SU-DHL-6 (cell line): ENCODE measurements at regions not wholly inside any gene's neighbourhood (a gene's known extent, or its start where the extent isn't known, plus 50 kb on each side); places are given as distances from the start of the nearest gene placed in this dataset.

ENCODE experiments used
- H2AFZ ChIP-seq: fragments of 200-600 bp; sonication (generic); 2 replicates; pipeline ENCODE4 v1.6.1; 2014; ENCODE audit warnings: low read depth, mild to moderate bottlenecking, moderate library complexity, mixed read lengths, antibody characterized with exemption, low read length; ENCODE audit not compliant: severe bottlenecking
- H3F3A ChIP-seq: fragments of 200-600 bp; shearing (Covaris generic); 2 replicates; pipeline ENCODE4 v1.6.0; 2016; ENCODE audit warnings: antibody characterized with exemption, mild to moderate bottlenecking; ENCODE audit not compliant: insufficient read depth
- H3K27ac ChIP-seq: fragments of 200-600 bp; sonication (generic); 2 replicates; pipeline ENCODE4 v1.5.1; 2016; ENCODE audit warnings: low read depth, mild to moderate bottlenecking, low read length, moderate library complexity, mixed read lengths
- H3K27me3 ChIP-seq: fragments of 200-600 bp; sonication (generic), shearing (Covaris generic); 2 replicates; pipeline ENCODE4 v1.6.0; 2014; ENCODE audit warnings: mild to moderate bottlenecking, low read length
- H3K36me3 ChIP-seq: fragments of 200-600 bp; sonication (generic); 2 replicates; pipeline ENCODE4 v1.6.1; 2014; ENCODE audit warnings: mild to moderate bottlenecking, low read length, mixed read lengths
- H3K4me2 ChIP-seq: fragments of 300-600, 200-600 bp; shearing (Covaris generic), sonication (generic); 2 replicates; pipeline ENCODE4 v1.6.0; 2014; ENCODE audit warnings: low read length, low read depth, mild to moderate bottlenecking; ENCODE audit not compliant: poor library complexity, severe bottlenecking
- H3K4me3 ChIP-seq: fragments of 200-600 bp; sonication (generic); 2 replicates; pipeline ENCODE4 v1.5.1; 2014; ENCODE audit warnings: antibody characterized with exemption, low read length, mild to moderate bottlenecking, mixed read lengths; ENCODE audit not compliant: insufficient read depth, poor library complexity, severe bottlenecking
- H3K79me2 ChIP-seq: fragments of 200-600 bp; sonication (generic); 2 replicates; pipeline ENCODE4 v1.6.1; 2014; ENCODE audit warnings: mild to moderate bottlenecking, low read length, moderate library complexity; ENCODE audit not compliant: insufficient read depth
- H3K9ac ChIP-seq: fragments of 200-600 bp; sonication (generic); 2 replicates; pipeline ENCODE4 v1.7.0; 2014; ENCODE audit warnings: mild to moderate bottlenecking, low read length
- H3K9me2 ChIP-seq: fragments of 200-600 bp; sonication (generic); replicated peaks from 2 replicates; pipeline ENCODE4 v1.6.1; 2014; ENCODE audit warnings: low read length; ENCODE audit not compliant: insufficient read depth
- H3K9me3 ChIP-seq: fragments of 200-600 bp; sonication (generic); 2 replicates; pipeline ENCODE4 v1.6.1; 2014; ENCODE audit warnings: low read length, mixed read lengths; ENCODE audit not compliant: insufficient read depth
- H4K20me1 ChIP-seq: fragments of 200-600 bp; sonication (generic); 2 replicates; pipeline ENCODE4 v1.6.1; 2014; ENCODE audit warnings: low read depth, mild to moderate bottlenecking, antibody characterized with exemption, low read length, moderate library complexity, mixed read lengths
- CTCF ChIP-seq: fragments of 200-600 bp; sonication (generic); IDR thresholded peaks from one replicate; pipeline ENCODE4 v1.5.1; 2017; ENCODE audit warnings: antibody characterized with exemption, mild to moderate bottlenecking, low read length, moderate library complexity; ENCODE audit not compliant: insufficient read depth, poor library complexity, severe bottlenecking
- EZH2phosphoT487 ChIP-seq: fragments of 200-600 bp; sonication (generic), shearing (Covaris generic); conservative IDR thresholded peaks from 2 replicates; pipeline ENCODE4 v1.6.1; 2018; ENCODE audit warnings: mild to moderate bottlenecking, antibody characterized with exemption, low read length, moderate library complexity, mixed read lengths

GRCh38 chr6:145546265-145546664 lies 189.1 kb downstream of the EPM2A start:
- H2AFZ ChIP-seq = no peak overlapping the region
- H3K9me2 ChIP-seq = no peaks in the 10 kb centered on the region; the same call in 1 of the 2 replicates

GRCh38 chr6:145547594-145548335 lies 187.6 kb downstream of the EPM2A start:
- H3K27ac ChIP-seq = no peak overlapping the region
- no peak overlapping the region for H2AFZ ChIP-seq
- no peak overlapping the region for H3K4me2 ChIP-seq
- no peaks in the 10 kb centered on the region for H3K36me3 ChIP-seq
- H3K9me2 ChIP-seq = no peaks in the 10 kb centered on the region; the same call in 1 of the 2 replicates
- H3K9ac ChIP-seq = no peak overlapping the region
- H4K20me1 ChIP-seq = no peaks in the 10 kb centered on the region
- TF ChIP-seq EZH2phosphoT487 = no peak
- no peak for TF ChIP-seq CTCF
- H3F3A ChIP-seq = no peaks in the 10 kb centered on the region
- H3K79me2 ChIP-seq = no peaks in the 10 kb centered on the region
- no peak overlapping the region for H3K4me3 ChIP-seq
- no peaks in the 10 kb centered on the region for H3K27me3 ChIP-seq
- no peaks in the 10 kb centered on the region for H3K9me3 ChIP-seq

More at GRCh38 chr6:145546265-145546664, 189.1 kb downstream of the EPM2A start:
- no peaks in the 10 kb centered on the region for H3K9me3 ChIP-seq
- TF ChIP-seq EZH2phosphoT487 = no peak
- TF ChIP-seq CTCF = no peak
- H3F3A ChIP-seq = no peaks in the 10 kb centered on the region
- H3K9ac ChIP-seq = no peak overlapping the region
- no peaks in the 10 kb centered on the region for H3K36me3 ChIP-seq
- no peaks in the 10 kb centered on the region for H3K27me3 ChIP-seq
- no peaks in the 10 kb centered on the region for H3K79me2 ChIP-seq
- no peak overlapping the region for H3K4me3 ChIP-seq
- H3K27ac ChIP-seq = no peak overlapping the region
- no peaks in the 10 kb centered on the region for H4K20me1 ChIP-seq
- H3K4me2 ChIP-seq = no peak overlapping the region

- Histone ChIP-seq H4K20me1 (no peaks in the 10 kb centered on the region), H3K36me3 (no peaks in the 10 kb centered on the region), H3K27me3 (no peaks in the 10 kb centered on the region), H3K79me2 (no peaks in the 10 kb centered on the region), H3K27ac (no peak overlapping the region), H3K9ac (no peak overlapping the region), H3K4me2 (no peak overlapping the region), H3K9me2 (no peaks in the 10 kb centered on the region; the same call in 1 of the 2 replicates), H3F3A (no peaks in the 10 kb centered on the region), H3K4me3 (no peak overlapping the region), H2AFZ (no peak overlapping the region), H3K9me3 (no peaks in the 10 kb centered on the region)
- no peak for TF ChIP-seq EZH2phosphoT487
- no peak for TF ChIP-seq CTCF
Measured at GRCh38 chr6:145548933-145549648, 186.2 kb downstream of the EPM2A start.
